Sigmoid colon (tissue), 6 donors: ENCODE measurements at regions not wholly inside any gene's neighbourhood (a gene's known extent, or its start where the extent isn't known, plus 50 kb on each side); places are given as distances from the start of the nearest gene placed in this dataset.
A peak's percentile ranks its signal among the peaks of the same experiment; 100 is the strongest.

Experiments
- DNase-seq: peaks from one replicate; pipeline ENCODE4 v3.0.0-alpha.2; 2019
- H3K27ac ChIP-seq, 4 donors: fragments of 200-600 bp; sonication (generic); one replicate each; pipeline ENCODE4 v1.5.1; 2016 to 2019; ENCODE audit warnings: mild to moderate bottlenecking in 1 of 4
- H3K27me3 ChIP-seq, 3 donors: fragments of 200-600 bp; sonication (generic); one replicate each; pipeline ENCODE4 v1.5.1; 2019; ENCODE audit warnings: mild to moderate bottlenecking in 1 of 3
- H3K36me3 ChIP-seq, 4 donors: fragments of 200-600 bp; sonication (generic); one replicate each; pipeline ENCODE4 v1.5.1; 2016 to 2019
- H3K4me1 ChIP-seq, 4 donors: fragments of 200-600 bp; sonication (generic); one replicate each; pipeline ENCODE4 v1.5.1; 2017 to 2019
- H3K4me3 ChIP-seq, 4 donors: fragments of 200-600 bp; sonication (generic); one replicate each; pipeline ENCODE4 v1.5.1; 2017 to 2019; ENCODE audit warnings: mild to moderate bottlenecking in 2 of 4, moderate library complexity in 1 of 4
- H3K9me3 ChIP-seq, 4 donors: fragments of 200-600 bp in 3 of 4; sonication (generic) in 3 of 4; one replicate each; pipeline versions ENCODE4 v1.5.1 to v1.6.1; 2013 to 2019
- CTCF ChIP-seq, 4 experiments: fragments of 450-650 bp in 3 of 4; fragments of 200-600 bp in 1 of 4; IDR thresholded peaks; one replicate each; pipeline ENCODE4 v1.5.1; 2016 to 2019; ENCODE audit warnings: antibody characterized with exemption in 4 of 4, mild to moderate bottlenecking in 3 of 4, moderate library complexity in 2 of 4
- EP300 ChIP-seq, 4 donors: sonication (generic); formaldehyde crosslinking; IDR thresholded peaks; one replicate each; pipeline ENCODE4 v1.6.1; 2017; ENCODE audit warnings: antibody characterized with exemption in 4 of 4
- POLR2A ChIP-seq, 2 donors: fragments of 450-650 bp; IDR thresholded peaks; one replicate each; pipeline ENCODE4 v1.6.1; 2016; ENCODE audit warnings: antibody characterized with exemption in 2 of 2, mild to moderate bottlenecking in 2 of 2, moderate library complexity in 2 of 2
- POLR2AphosphoS5 ChIP-seq, 4 donors: sonication (generic); formaldehyde crosslinking; IDR thresholded peaks; one replicate each; pipeline ENCODE4 v1.6.1; 2017; ENCODE audit warnings: antibody characterized with exemption in 4 of 4
- WGBS, 2 donors: extraction: QIAGEN DNeasy Blood & Tissue Kit; methylation state at CpG; one replicate each; pipeline ENCODE4 v1.1.7; 2013; 5-methylcytosine and 5-hydroxymethylcytosine counted together
- intact Hi-C: fragments of 100-400 bp; cut with DNase I; formaldehyde crosslinking; loops from one replicate; pipeline ENCODE4 v1.15.1; 2023
- donor health status: healthy with polysubstance abuse.
- donor health status: healthy.

GRCh38 chr12:92482599-92482998 lies 220.2 kb upstream of the PLEKHG7 start:
- no peaks in the 10 kb centered on the region for H3K36me3 ChIP-seq
- peaks cover 0 to 18% (median 0%) of the 10 kb centered on the region in 4 donors for H3K4me1 ChIP-seq
- intact Hi-C loops: no loop called here
- H3K9me3 ChIP-seq: no peaks in the 10 kb centered on the region
- no peak for DNase-seq
- H3K27me3 ChIP-seq: no peaks in the 10 kb centered on the region
- no peak overlapping the region for H3K4me3 ChIP-seq
- H3K27ac ChIP-seq: no peak overlapping the region
- TF ChIP-seq POLR2A (IDR thresholded peaks at IDR 0.05): no peak
- WGBS, 2 donors: 86 to 88% methylated on average over 2 of the region's 2 CpGs

GRCh38 chr12:92481066-92481465 lies 221.7 kb upstream of the PLEKHG7 start:
- Histone ChIP-seq H3K27me3 (no peaks in the 10 kb centered on the region), H3K9me3 (no peaks in the 10 kb centered on the region), H3K4me1 (peaks cover 0 to 12% (median 0%) of the 10 kb centered on the region in 4 donors), H3K4me3 (no peak overlapping the region), H3K27ac (peak overlapping the region in 1 of 4 donors; percentile 13), H3K36me3 (no peaks in the 10 kb centered on the region)
- DNase-seq: no peak
- WGBS, 2 donors: 91 to 92% methylated on average over 2 of the region's 2 CpGs
- no peak for TF ChIP-seq EP300 (IDR thresholded peaks at IDR 0.05)
- TF ChIP-seq POLR2AphosphoS5 (IDR thresholded peaks at IDR 0.05): no peak
- no peak for TF ChIP-seq POLR2A (IDR thresholded peaks at IDR 0.05)
- no peak for TF ChIP-seq CTCF (IDR thresholded peaks at IDR 0.05)
- intact Hi-C loops: no loop called here

- Histone ChIP-seq H3K9me3 (no peaks in the 10 kb centered on the region), H3K4me3 (no peak overlapping the region), H3K27ac (peak overlapping the region in 2 of 4 donors; percentile 1 to 33), H3K36me3 (no peaks in the 10 kb centered on the region), H3K27me3 (no peaks in the 10 kb centered on the region), H3K4me1 (peaks cover 0 to 9% (median 0%) of the 10 kb centered on the region in 4 donors)
- no peak for DNase-seq
- 47% methylated on average over 2 of the region's 2 CpGs for WGBS, 2 donors
- intact Hi-C loops: no loop called here
- no peak for TF ChIP-seq CTCF (IDR thresholded peaks at IDR 0.05)
- no peak for TF ChIP-seq POLR2AphosphoS5 (IDR thresholded peaks at IDR 0.05)
- no peak for TF ChIP-seq POLR2A (IDR thresholded peaks at IDR 0.05)
- no peak for TF ChIP-seq EP300 (IDR thresholded peaks at IDR 0.05)
These were observed 224.1 kb upstream of the PLEKHG7 start for GRCh38 chr12:92478692-92479091.

GRCh38 chr12:92476844-92477243 lies 225.9 kb upstream of the PLEKHG7 start:
- WGBS, 2 donors: 97 to 99% methylated on average over 1 of the region's 1 CpG
- H3K27ac ChIP-seq: no peak overlapping the region
- peaks cover 0 to 9% (median 3%) of the 10 kb centered on the region in 4 donors for H3K4me1 ChIP-seq
- H3K4me3 ChIP-seq: no peak overlapping the region
- DNase-seq: no peak
- H3K9me3 ChIP-seq: no peaks in the 10 kb centered on the region
- H3K36me3 ChIP-seq: no peaks in the 10 kb centered on the region
- TF ChIP-seq POLR2A (IDR thresholded peaks at IDR 0.05) (no peak), EP300 (IDR thresholded peaks at IDR 0.05) (no peak), CTCF (IDR thresholded peaks at IDR 0.05) (no peak), POLR2AphosphoS5 (IDR thresholded peaks at IDR 0.05) (no peak)
- intact Hi-C loops: no loop called here
- H3K27me3 ChIP-seq: no peaks in the 10 kb centered on the region

GRCh38 chr12:92473564-92473963 lies 229.2 kb upstream of the PLEKHG7 start:
- Histone ChIP-seq H3K4me1 (peaks cover 0 to 17% (median 9%) of the 10 kb centered on the region in 4 donors), H3K27ac (no peak overlapping the region), H3K4me3 (no peak overlapping the region), H3K27me3 (no peaks in the 10 kb centered on the region), H3K9me3 (no peaks in the 10 kb centered on the region), H3K36me3 (no peaks in the 10 kb centered on the region)
- 65 to 79% methylated on average over 2 of the region's 2 CpGs for WGBS, 2 donors
- intact Hi-C loops: no loop called here
- TF ChIP-seq POLR2A (IDR thresholded peaks at IDR 0.05): no peak
- no peak for DNase-seq

GRCh38 chr12:92472201-92472600 lies 230.6 kb upstream of the PLEKHG7 start:
- WGBS, 2 donors: 19 to 75% methylated on average over 2 of the region's 2 CpGs
- Histone ChIP-seq H3K27me3 (no peaks in the 10 kb centered on the region), H3K36me3 (no peaks in the 10 kb centered on the region), H3K4me3 (no peak overlapping the region), H3K27ac (no peak overlapping the region), H3K9me3 (no peaks in the 10 kb centered on the region), H3K4me1 (peaks cover 0 to 31% (median 16%) of the 10 kb centered on the region in 4 donors)
- no peak for DNase-seq
- intact Hi-C loops: no loop called here
- no peak for TF ChIP-seq POLR2AphosphoS5 (IDR thresholded peaks at IDR 0.05)
- no peak for TF ChIP-seq CTCF (IDR thresholded peaks at IDR 0.05)
- no peak for TF ChIP-seq POLR2A (IDR thresholded peaks at IDR 0.05)
- no peak for TF ChIP-seq EP300 (IDR thresholded peaks at IDR 0.05)
